CD4-positive, CD25-positive, alpha-beta regulatory T cell (primary cell): ENCODE measurements at regions not wholly inside any gene's neighbourhood (a gene's known extent, or its start where the extent isn't known, plus 50 kb on each side); places are given as distances from the start of the nearest gene placed in this dataset.

Source experiments
- ATAC-seq, 2 donors: fragments of 150-1000 bp; cut with Tn5 transposase; one replicate each; pipeline ENCODE4 v1.10.0; 2021; ENCODE audit warnings: low read depth in 2 of 2, moderate number of reproducible peaks in 2 of 2, moderate library complexity in 1 of 2
- DNase-seq, 3 donors: peaks; one replicate each; pipeline versions ENCODE4 v3.0.0 to v3.0.0-alpha.2; 2012 to 2022; ENCODE audit warnings: mixed read lengths in 1 of 3
- H3K27ac ChIP-seq: one replicate; pipeline ENCODE4 v1.7.0; 2013; ENCODE audit warnings: mild to moderate bottlenecking, low read length; ENCODE audit not compliant: insufficient read depth, poor library complexity, severe bottlenecking
- H3K27me3 ChIP-seq: one replicate; pipeline ENCODE4 v1.7.0; 2013; ENCODE audit warnings: low read length; ENCODE audit not compliant: control insufficient read depth, insufficient read depth
- H3K36me3 ChIP-seq: one replicate; pipeline ENCODE4 v1.7.0; 2013; ENCODE audit warnings: mild to moderate bottlenecking, low read length, moderate library complexity; ENCODE audit not compliant: control insufficient read depth, insufficient read depth
- H3K4me1 ChIP-seq: 2 replicates; pipeline ENCODE4 v1.7.0; 2013; ENCODE audit warnings: mild to moderate bottlenecking, low read length; ENCODE audit not compliant: insufficient read depth, control insufficient read depth, poor library complexity, severe bottlenecking
- H3K4me3 ChIP-seq: one replicate; pipeline ENCODE4 v1.7.0; 2013; ENCODE audit warnings: low read depth, mild to moderate bottlenecking, low read length, moderate library complexity
- H3K9me3 ChIP-seq, 2 experiments: 1 replicate in 1 of 2; 2 replicates in 1 of 2; pipeline ENCODE4 v1.7.0; 2013; ENCODE audit warnings: low read length in 2 of 2, mild to moderate bottlenecking in 1 of 2, moderate library complexity in 1 of 2; ENCODE audit not compliant: control insufficient read depth in 2 of 2
- H3K27ac Mint-ChIP-seq, 3 donors: one replicate each; pipeline ENCODE4 v1.8.0; 2020 to 2022; ENCODE audit warnings: mild to moderate bottlenecking in 3 of 3, mixed read lengths in 3 of 3, moderate library complexity in 2 of 3
- H3K27me3 Mint-ChIP-seq: one replicate; pipeline ENCODE4 v1.8.0; 2022; ENCODE audit warnings: mild to moderate bottlenecking, mixed read lengths
- H3K36me3 Mint-ChIP-seq: one replicate; pipeline ENCODE4 v1.8.0; 2020; ENCODE audit warnings: mixed read lengths
- H3K4me1 Mint-ChIP-seq, 4 donors: one replicate each; pipeline ENCODE4 v1.8.0; 2020 to 2022; ENCODE audit warnings: mixed read lengths in 4 of 4, mild to moderate bottlenecking in 1 of 4
- H3K4me3 Mint-ChIP-seq, 4 donors: one replicate each; pipeline ENCODE4 v1.8.0; 2020 to 2022; ENCODE audit warnings: mild to moderate bottlenecking in 4 of 4, mixed read lengths in 4 of 4, moderate library complexity in 3 of 4
- H3K9me3 Mint-ChIP-seq, 7 donors: one replicate each; pipeline ENCODE4 v1.8.0; 2020 to 2022; ENCODE audit warnings: mixed read lengths in 7 of 7, mild to moderate bottlenecking in 3 of 7, moderate library complexity in 2 of 7

DNA sequence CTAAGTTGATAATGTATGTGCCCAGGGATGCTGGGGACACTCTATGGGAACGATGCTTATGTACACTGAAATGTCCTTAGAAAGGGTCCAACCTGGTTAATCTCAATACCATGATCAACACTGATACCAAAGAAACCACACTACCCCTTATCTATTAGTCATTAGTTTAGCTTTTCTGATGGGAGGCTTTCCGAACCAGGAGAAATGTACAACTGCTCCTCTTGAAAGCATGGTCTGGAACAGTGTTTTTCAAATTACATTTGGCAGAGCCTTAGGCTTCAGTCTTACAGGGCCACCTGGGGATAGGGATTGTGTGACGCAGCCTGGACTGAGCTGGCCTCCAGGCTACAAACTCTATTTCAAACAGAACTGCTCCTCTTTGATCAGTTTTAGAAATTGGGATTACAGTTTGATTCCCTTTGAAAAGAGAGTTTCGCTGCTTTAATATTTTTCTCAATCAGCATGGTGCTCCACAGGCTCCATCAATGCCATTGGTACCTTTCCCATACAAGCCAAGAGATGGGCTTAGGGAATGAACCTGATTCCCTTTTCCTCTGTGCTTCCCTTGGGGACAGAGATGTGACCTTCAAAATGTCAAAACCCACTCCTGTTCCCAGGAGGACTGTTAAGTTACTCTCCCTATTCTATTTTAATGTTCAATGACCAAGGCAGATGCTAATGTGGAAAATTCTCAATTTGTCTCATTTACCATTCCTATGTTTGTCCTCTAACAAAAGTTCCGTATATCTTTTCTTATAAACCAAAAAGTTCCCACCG lies 296.0 kb upstream of the ADAMTS9 start:
- Mint-ChIP-seq H3K4me3 (no peak overlapping the region), H3K4me1 (no peaks in the 10 kb centered on the region), H3K9me3 (peaks cover 0 to 22% (median 4%) of the 10 kb centered on the region in 7 donors), H3K36me3 (no peaks in the 10 kb centered on the region), H3K27me3 (no peaks in the 10 kb centered on the region), H3K27ac (no peak overlapping the region)
- H3K9me3 ChIP-seq = peaks cover 3% of the 10 kb centered on the region in 2 experiments
- no peaks in the 10 kb centered on the region for H3K36me3 ChIP-seq
- DNase-seq = no peak
- no peak overlapping the region for H3K27ac ChIP-seq
- no peaks in the 10 kb centered on the region for H3K4me1 ChIP-seq
- no peaks in the 10 kb centered on the region for H3K27me3 ChIP-seq
- ATAC-seq = no peak
- H3K4me3 ChIP-seq = no peak overlapping the region

DNA sequence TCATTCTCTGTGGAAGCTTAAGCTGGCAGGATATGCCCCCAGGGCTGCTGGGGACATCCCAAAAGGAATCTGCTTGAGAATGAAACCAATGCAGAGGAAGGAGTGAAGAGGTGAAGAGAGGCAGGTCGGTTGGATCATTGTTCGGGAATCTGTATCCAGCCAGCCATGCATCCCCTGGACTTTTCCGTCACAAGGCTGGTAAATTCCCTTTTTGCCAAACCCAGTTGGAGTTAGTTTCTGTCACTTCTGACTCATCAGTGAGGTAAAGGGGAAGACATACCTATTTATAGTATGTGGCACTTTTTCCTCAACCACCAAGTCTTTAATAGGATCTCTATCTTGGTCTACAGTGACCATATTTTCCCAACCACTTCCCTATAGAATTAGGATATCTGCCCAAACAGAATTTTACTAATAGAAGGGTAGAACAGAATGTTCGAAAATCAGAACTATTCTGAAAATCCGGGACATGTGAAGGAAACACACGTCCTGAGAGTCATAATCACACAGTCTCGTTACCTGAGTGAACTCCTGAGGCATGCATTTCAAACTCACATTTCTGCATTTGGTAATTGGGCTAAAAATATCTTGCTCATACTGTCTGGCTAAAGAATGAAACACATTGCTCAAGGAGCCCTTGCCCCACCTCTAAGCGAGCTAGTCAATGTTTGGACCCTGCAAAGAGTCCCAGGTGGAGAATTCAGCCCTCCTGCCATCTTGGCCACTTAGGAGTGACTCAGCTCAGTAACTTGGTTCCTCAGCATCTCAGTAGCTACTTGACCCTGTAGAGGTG lies 289.7 kb upstream of the ADAMTS9 start:
- no peak overlapping the region for H3K4me3 Mint-ChIP-seq
- H3K4me1 ChIP-seq = no peaks in the 10 kb centered on the region
- H3K27ac Mint-ChIP-seq = no peak overlapping the region
- H3K27ac ChIP-seq = no peak overlapping the region
- no peaks in the 10 kb centered on the region for H3K27me3 Mint-ChIP-seq
- no peaks in the 10 kb centered on the region for H3K36me3 Mint-ChIP-seq
- H3K4me1 Mint-ChIP-seq = no peaks in the 10 kb centered on the region
- DNase-seq = no peak
- H3K27me3 ChIP-seq = no peaks in the 10 kb centered on the region
- peaks cover 0 to 2% of the 10 kb centered on the region in 2 experiments for H3K9me3 ChIP-seq
- H3K36me3 ChIP-seq = no peaks in the 10 kb centered on the region
- H3K9me3 Mint-ChIP-seq = peaks cover 0 to 10% (median 4%) of the 10 kb centered on the region in 7 donors
- no peak overlapping the region for H3K4me3 ChIP-seq
- no peak for ATAC-seq

DNA sequence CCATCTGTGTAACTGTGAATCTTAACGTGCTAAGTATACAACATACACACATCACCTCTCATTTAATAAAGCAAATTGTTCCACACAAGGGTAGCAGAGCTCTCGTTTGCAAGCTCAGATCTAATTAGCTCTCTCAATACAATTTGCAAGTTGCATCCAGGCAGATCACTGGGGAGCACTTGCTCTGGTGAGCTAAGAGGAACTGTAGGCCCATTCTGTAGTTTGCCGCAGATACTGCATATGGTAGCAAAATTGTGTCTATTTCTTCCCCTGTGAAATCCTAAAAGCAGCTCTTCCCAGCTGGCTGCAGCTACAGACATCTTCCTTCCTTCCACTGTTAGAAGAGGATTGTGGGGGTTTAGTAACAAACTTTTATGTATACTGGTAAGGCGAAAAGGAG lies 288.7 kb upstream of the ADAMTS9 start:
- Histone ChIP-seq H3K27ac (no peak overlapping the region), H3K4me3 (no peak overlapping the region), H3K4me1 (no peaks in the 10 kb centered on the region), H3K9me3 (peaks cover 0 to 2% of the 10 kb centered on the region in 2 experiments), H3K27me3 (no peaks in the 10 kb centered on the region), H3K36me3 (no peaks in the 10 kb centered on the region)
- Mint-ChIP-seq H3K27me3 (no peaks in the 10 kb centered on the region), H3K4me3 (no peak overlapping the region), H3K4me1 (no peaks in the 10 kb centered on the region), H3K9me3 (peaks cover 0 to 10% (median 4%) of the 10 kb centered on the region in 7 donors), H3K36me3 (no peaks in the 10 kb centered on the region), H3K27ac (no peak overlapping the region)
- no peak for ATAC-seq
- DNase-seq = no peak

DNA sequence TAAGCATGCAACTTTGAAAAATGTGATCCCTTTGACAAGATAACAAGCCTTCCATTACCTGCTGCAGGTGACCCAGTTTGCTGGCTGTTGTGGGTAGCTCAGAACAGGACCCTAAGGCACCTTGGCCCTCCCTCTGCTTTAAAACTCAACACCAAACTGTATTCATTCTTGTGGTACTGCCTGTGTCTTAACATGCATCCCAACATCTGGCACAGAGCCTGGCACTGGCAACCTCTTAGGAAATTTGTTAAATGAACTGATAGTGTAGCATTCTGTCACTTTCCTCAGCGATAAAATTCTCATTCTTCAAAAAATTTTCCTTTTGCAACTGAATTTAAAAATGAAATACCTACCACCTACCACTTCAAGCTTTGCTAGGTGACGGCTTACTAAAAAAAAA lies 287.3 kb upstream of the ADAMTS9 start:
- Histone ChIP-seq H3K27ac (no peak overlapping the region), H3K4me1 (no peaks in the 10 kb centered on the region), H3K27me3 (no peaks in the 10 kb centered on the region), H3K4me3 (no peak overlapping the region), H3K9me3 (peaks cover 0 to 2% of the 10 kb centered on the region in 2 experiments), H3K36me3 (no peaks in the 10 kb centered on the region)
- Mint-ChIP-seq H3K36me3 (no peaks in the 10 kb centered on the region), H3K9me3 (peaks cover 0 to 12% (median 4%) of the 10 kb centered on the region in 7 donors), H3K27ac (no peak overlapping the region), H3K4me1 (no peaks in the 10 kb centered on the region), H3K4me3 (no peak overlapping the region), H3K27me3 (no peaks in the 10 kb centered on the region)
- DNase-seq (no peak), ATAC-seq (no peak)

DNA sequence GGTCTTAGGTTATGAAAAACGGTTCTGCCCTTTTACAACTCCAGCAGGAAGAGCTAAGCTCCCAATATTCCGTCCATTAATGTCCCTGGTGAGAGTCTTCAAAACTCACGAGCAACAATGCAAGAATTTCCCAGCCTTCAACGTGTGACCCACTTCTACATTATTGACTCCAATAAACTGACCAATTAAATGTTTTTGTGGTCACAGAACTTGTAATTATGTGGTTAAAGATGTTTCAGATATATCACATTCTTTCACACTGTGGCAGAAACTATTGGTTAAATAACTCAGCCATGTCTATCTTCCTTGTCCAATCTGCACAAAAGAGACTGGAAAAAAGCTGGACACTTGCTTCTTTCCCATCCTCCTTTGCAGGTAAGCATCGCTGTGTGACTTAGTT lies 286.6 kb upstream of the ADAMTS9 start:
- Histone ChIP-seq H3K27ac (no peak overlapping the region), H3K4me1 (no peaks in the 10 kb centered on the region), H3K36me3 (no peaks in the 10 kb centered on the region), H3K9me3 (peaks cover 0 to 2% of the 10 kb centered on the region in 2 experiments), H3K4me3 (no peak overlapping the region), H3K27me3 (no peaks in the 10 kb centered on the region)
- Mint-ChIP-seq H3K4me3 (no peak overlapping the region), H3K27me3 (no peaks in the 10 kb centered on the region), H3K36me3 (no peaks in the 10 kb centered on the region), H3K9me3 (peaks cover 0 to 14% (median 4%) of the 10 kb centered on the region in 7 donors), H3K4me1 (no peaks in the 10 kb centered on the region), H3K27ac (no peak overlapping the region)
- ATAC-seq (no peak), DNase-seq (no peak)

DNA sequence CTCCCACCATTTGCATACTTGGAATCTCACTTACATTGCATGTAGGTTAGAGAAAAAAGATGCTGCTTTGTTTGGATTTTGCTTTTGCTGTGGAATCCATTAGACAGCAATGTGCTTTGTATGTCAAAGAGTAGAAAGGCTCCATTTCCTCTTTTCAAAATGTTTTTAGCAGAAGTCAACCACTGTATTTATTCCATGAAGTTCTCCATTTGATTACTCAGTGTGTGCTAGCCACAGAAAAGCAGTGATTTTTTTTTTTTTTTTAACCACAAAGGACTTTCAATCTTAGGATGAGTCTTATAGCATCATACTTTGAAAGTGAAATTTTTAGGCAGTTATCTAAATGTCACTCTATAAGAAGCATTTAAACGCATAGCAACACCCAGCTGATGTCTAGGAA lies 285.0 kb upstream of the ADAMTS9 start:
- no peak for ATAC-seq
- H3K9me3 ChIP-seq = peaks cover 0 to 2% of the 10 kb centered on the region in 2 experiments
- H3K27ac ChIP-seq = no peak overlapping the region
- no peak overlapping the region for H3K4me3 Mint-ChIP-seq
- peaks cover 0 to 12% (median 4%) of the 10 kb centered on the region in 7 donors for H3K9me3 Mint-ChIP-seq
- H3K27me3 ChIP-seq = no peaks in the 10 kb centered on the region
- H3K27me3 Mint-ChIP-seq = no peaks in the 10 kb centered on the region
- DNase-seq = no peak
- H3K36me3 Mint-ChIP-seq = no peaks in the 10 kb centered on the region
- H3K4me3 ChIP-seq = no peak overlapping the region
- no peaks in the 10 kb centered on the region for H3K36me3 ChIP-seq
- no peak overlapping the region for H3K27ac Mint-ChIP-seq
- no peaks in the 10 kb centered on the region for H3K4me1 ChIP-seq
- no peaks in the 10 kb centered on the region for H3K4me1 Mint-ChIP-seq

DNA sequence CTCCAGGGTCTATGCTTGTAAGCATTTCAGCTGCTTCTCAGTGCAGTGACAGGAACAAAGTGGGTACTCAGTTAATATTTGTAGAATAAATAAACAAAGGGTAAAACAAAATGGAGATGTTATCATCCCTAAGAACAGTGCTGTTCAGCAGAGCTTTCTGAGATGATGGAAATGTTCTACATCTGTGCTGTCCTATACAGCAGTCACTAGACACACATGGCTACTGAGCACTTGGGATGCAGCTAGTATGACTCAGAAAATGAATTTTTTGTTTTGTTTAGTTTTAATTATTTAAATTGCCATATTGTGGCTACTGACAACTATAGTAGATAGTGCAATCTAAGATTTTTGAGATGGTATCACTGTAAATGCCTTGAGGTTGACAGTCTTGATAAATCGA lies 283.8 kb upstream of the ADAMTS9 start:
- no peaks in the 10 kb centered on the region for H3K27me3 Mint-ChIP-seq
- H3K4me3 Mint-ChIP-seq = no peak overlapping the region

More for the DNA sequence above, 283.8 kb upstream of the ADAMTS9 start:
- no peak overlapping the region for H3K27ac ChIP-seq
- Mint-ChIP-seq H3K36me3 (no peaks in the 10 kb centered on the region), H3K4me1 (no peaks in the 10 kb centered on the region), H3K27ac (no peak overlapping the region), H3K9me3 (peaks cover 0 to 10% (median 2%) of the 10 kb centered on the region in 7 donors)
- H3K4me3 ChIP-seq = no peak overlapping the region
- H3K9me3 ChIP-seq = no peaks in the 10 kb centered on the region
- ATAC-seq = no peak
- DNase-seq = no peak
- no peaks in the 10 kb centered on the region for H3K4me1 ChIP-seq
- H3K27me3 ChIP-seq = no peaks in the 10 kb centered on the region
- no peaks in the 10 kb centered on the region for H3K36me3 ChIP-seq
